Heart right ventricle (tissue), 16 donors: ENCODE measurements at regions not wholly inside any gene's neighbourhood (a gene's known extent, or its start where the extent isn't known, plus 50 kb on each side); places are given as distances from the start of the nearest gene placed in this dataset.

Experiments
- ATAC-seq, 8 donors: fragments of 200-7000 bp; cut with Tn5 transposase; one replicate each; pipeline ENCODE4 v1.9.1; 2020; ENCODE audit warnings: mild to moderate bottlenecking in 8 of 8, moderate library complexity in 8 of 8, moderate number of reproducible peaks in 1 of 8
- DNase-seq, 2 donors: peaks; one replicate each; pipeline ENCODE4 v3.0.0-alpha.2; 2020
- H3K27ac ChIP-seq, 10 donors: fragments of 200-600 bp; sonication (generic) in 2 of 10; one replicate each; pipeline versions ENCODE4 v1.5.0 to v1.8.0; 2020 to 2022; ENCODE audit warnings: mild to moderate bottlenecking in 3 of 10
- H3K27me3 ChIP-seq, 7 donors: fragments of 200-600 bp; one replicate each; pipeline ENCODE4 v1.8.0; 2021 to 2022; ENCODE audit warnings: mild to moderate bottlenecking in 2 of 7
- H3K36me3 ChIP-seq, 9 donors: fragments of 200-600 bp; sonication (generic) in 1 of 9; one replicate each; pipeline versions ENCODE4 v1.5.0 to v1.8.0; 2020 to 2022; ENCODE audit warnings: mild to moderate bottlenecking in 2 of 9
- H3K4me1 ChIP-seq, 9 donors: fragments of 200-600 bp; sonication (generic) in 1 of 9; one replicate each; pipeline versions ENCODE4 v1.5.0 to v1.8.0; 2020 to 2022; ENCODE audit warnings: mild to moderate bottlenecking in 4 of 9
- H3K4me3 ChIP-seq, 10 donors: fragments of 200-600 bp; sonication (generic) in 2 of 10; one replicate each; pipeline versions ENCODE4 v1.5.0 to v1.8.0; 2020 to 2022; ENCODE audit warnings: mild to moderate bottlenecking in 7 of 10, moderate library complexity in 2 of 10
- H3K9me3 ChIP-seq, 11 donors: fragments of 200-600 bp in 10 of 11; sonication (generic) in 2 of 11; one replicate each; pipeline versions ENCODE4 v1.5.0 to v1.8.0; 2013 to 2022; ENCODE audit warnings: mild to moderate bottlenecking in 2 of 11, control low read depth in 1 of 11, moderate library complexity in 1 of 11
- WGBS, 2 donors: extraction: QIAGEN DNeasy Blood & Tissue Kit; methylation state at CpG; one replicate each; pipeline ENCODE4 v1.1.7; 2013; ENCODE audit warnings: inconsistent platforms in 1 of 2; 5-methylcytosine and 5-hydroxymethylcytosine counted together
- intact Hi-C, 10 donors: fragments of 100-400 bp; cut with DNase I; formaldehyde crosslinking; loops; one replicate each; pipeline versions ENCODE4 v1.11.1 to v1.14.2; 2022
- TF ChIP-seq, protein P1 (sequence below), 9 donors: fragments of 200-600 bp; sonication (generic) in 2 of 9; IDR thresholded peaks; one replicate each; pipeline versions ENCODE4 v1.5.0 to v1.8.0; 2021 to 2022; ENCODE audit warnings: antibody characterized with exemption in 9 of 9, mild to moderate bottlenecking in 5 of 9, moderate library complexity in 1 of 9
- donor health status: Arrhythmogenic right ventricular cardiomyopathy.
- donor health status: ischemic (EF 13 %, LVEDD 7.1; RV severe dilation, severe dysfunction).
- donor health status: healthy with polysubstance abuse.
- donor health status: DM: no; HTN: yes; CAD: no.
- donor health status: DM: no; HTN: no; CAD: no.
- donor health status: ischemic (EF 25% LVEDD 6.9; RV normal size, moderate dysfunction).
- donor health status: ischemic (EF 25% LVEDD 5.7; RV mildly dilated, moderate dysfunction).
- donor health status: healthy.
- donor health status: DM: yes; HTN: yes; CAD: no.
- donor health status: Ischemic cardiomyopathy.
- donor health status: ischemic (EF 35%, LVEDD 5.7; RV mildly dilated, moderate dysfunction).
- donor health status: nonischemic (EF 11% LVEDD 7.7; RV severe dilation, severe dysfunction).
- donor health status: DM: yes; HTN: yes; CAD: no.
- donor health status: PGD.
- donor health status: ischemic (EF 29% LVEDD 5.4; RV normal size, mild dysfunction).
- donor health status: nonischemic (EF 23%, LVEDD 6.1; RV moderate dilation, normal function).

DNA sequence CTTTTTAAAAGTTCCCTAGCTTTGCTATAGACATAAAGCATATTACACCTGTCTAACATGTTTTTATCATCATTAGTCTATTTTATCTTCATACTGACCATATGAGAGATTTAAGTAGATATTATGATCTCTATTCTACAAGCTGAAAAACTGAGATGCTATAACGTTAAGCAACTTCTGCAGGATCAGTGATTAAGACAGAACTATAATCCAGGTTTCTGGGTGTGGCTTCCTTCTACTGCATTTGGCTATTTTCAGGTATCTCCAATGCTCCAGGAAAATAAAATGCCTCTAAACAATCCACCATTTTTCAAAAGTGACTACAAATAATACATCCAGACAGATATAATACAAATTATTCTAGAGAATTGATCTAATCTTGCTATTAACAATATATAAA, 53.4 kb downstream of the RGS2 start:
- ATAC-seq (no peak), DNase-seq (no peak)
- no peaks in the 10 kb centered on the region for H3K9me3 ChIP-seq
- H3K27ac ChIP-seq = no peak overlapping the region
- 54 to 72% methylated on average over 1 of the region's 1 CpG for WGBS, 2 donors
- no peak overlapping the region for H3K4me3 ChIP-seq
- TF ChIP-seq, protein P1, sequence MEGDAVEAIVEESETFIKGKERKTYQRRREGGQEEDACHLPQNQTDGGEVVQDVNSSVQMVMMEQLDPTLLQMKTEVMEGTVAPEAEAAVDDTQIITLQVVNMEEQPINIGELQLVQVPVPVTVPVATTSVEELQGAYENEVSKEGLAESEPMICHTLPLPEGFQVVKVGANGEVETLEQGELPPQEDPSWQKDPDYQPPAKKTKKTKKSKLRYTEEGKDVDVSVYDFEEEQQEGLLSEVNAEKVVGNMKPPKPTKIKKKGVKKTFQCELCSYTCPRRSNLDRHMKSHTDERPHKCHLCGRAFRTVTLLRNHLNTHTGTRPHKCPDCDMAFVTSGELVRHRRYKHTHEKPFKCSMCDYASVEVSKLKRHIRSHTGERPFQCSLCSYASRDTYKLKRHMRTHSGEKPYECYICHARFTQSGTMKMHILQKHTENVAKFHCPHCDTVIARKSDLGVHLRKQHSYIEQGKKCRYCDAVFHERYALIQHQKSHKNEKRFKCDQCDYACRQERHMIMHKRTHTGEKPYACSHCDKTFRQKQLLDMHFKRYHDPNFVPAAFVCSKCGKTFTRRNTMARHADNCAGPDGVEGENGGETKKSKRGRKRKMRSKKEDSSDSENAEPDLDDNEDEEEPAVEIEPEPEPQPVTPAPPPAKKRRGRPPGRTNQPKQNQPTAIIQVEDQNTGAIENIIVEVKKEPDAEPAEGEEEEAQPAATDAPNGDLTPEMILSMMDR (IDR thresholded peaks at IDR 0.05) = no peak
- H3K4me1 ChIP-seq = peaks cover 0 to 7% (median 3%) of the 10 kb centered on the region in 9 donors
- no peaks in the 10 kb centered on the region for H3K27me3 ChIP-seq
- intact Hi-C loops = no loop called here
- no peaks in the 10 kb centered on the region for H3K36me3 ChIP-seq

- intact Hi-C loops = no loop called here
- WGBS, 2 donors = 22 to 30% methylated on average over 5 of the region's 5 CpGs
- DNase-seq (no peak), ATAC-seq (peak in 2 of 8 donors; percentile 44 to 51)
- no peaks in the 10 kb centered on the region for H3K9me3 ChIP-seq
- no peak overlapping the region for H3K4me3 ChIP-seq
- peaks cover 0 to 9% (median 3%) of the 10 kb centered on the region in 9 donors for H3K4me1 ChIP-seq
- no peaks in the 10 kb centered on the region for H3K36me3 ChIP-seq
- TF ChIP-seq, protein P1 (IDR thresholded peaks at IDR 0.05) = no peak
- no peaks in the 10 kb centered on the region for H3K27me3 ChIP-seq
- H3K27ac ChIP-seq = peak overlapping the region in 2 of 10 donors; percentile 26 to 32
These were observed 57.5 kb downstream of the RGS2 start for GRCh38 chr1:192866241-192866868.

DNA sequence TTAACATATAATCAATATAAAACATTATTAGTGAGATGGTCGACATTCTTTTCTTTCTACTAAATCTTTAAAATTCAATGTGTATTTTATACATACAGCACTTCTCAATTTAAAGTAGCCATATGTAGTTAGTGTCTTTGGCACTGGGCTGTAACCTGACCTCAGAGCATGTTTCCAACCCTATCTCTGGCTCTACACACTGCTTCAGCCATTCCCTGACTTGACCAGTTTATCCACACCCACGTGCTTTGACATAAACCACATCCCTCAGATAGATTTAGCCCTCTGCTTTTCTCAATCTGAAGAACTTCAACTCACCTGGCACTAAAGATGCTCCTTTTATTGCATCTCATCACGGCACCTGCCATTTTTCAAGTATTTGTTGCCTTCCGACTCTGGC, 58.3 kb downstream of the RGS2 start:
- ATAC-seq (peak in 2 of 8 donors; percentile 55 to 61), DNase-seq (no peak)
- TF ChIP-seq, protein P1 (IDR thresholded peaks at IDR 0.05) = no peak
- no peak overlapping the region for H3K27ac ChIP-seq
- no peaks in the 10 kb centered on the region for H3K36me3 ChIP-seq
- H3K9me3 ChIP-seq = no peaks in the 10 kb centered on the region
- H3K4me1 ChIP-seq = peaks cover 0 to 9% (median 3%) of the 10 kb centered on the region in 9 donors
- WGBS, 2 donors = 80 to 84% methylated on average over 4 of the region's 4 CpGs
- intact Hi-C loops = no loop called here
- no peaks in the 10 kb centered on the region for H3K27me3 ChIP-seq
- no peak overlapping the region for H3K4me3 ChIP-seq

DNA sequence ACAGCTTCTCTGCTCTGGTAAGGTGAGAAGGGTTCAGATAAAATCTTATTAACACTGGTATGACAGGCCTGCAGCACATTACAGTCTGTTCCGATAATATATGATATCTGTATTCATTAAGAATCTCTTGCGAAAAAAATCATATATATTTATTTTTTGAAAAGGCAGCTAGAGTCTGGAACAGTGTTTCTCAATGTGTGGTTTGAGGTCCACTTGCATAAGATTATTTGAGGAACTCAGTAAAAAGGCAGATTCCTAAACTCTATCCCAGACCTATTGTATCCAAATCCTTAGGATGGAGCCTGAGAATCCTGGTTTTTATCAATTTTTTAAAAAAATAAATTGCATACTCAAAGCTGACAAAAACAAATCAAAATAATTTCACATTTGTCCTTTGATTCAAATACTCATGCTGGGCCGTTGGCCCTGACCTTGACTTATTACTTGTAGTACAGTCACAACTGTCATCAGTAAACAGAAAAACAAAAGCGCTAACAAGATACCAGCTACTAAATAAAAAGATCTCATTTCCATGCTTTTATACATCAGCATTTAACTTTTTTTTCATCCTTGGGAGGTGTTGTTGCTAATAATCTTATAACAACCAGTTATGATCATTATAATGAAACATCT, 60.6 kb downstream of the RGS2 start:
- ATAC-seq (no peak), DNase-seq (no peak)
- Histone ChIP-seq H3K4me3 (no peak overlapping the region), H3K27ac (no peak overlapping the region), H3K4me1 (peaks cover 0 to 23% (median 0%) of the 10 kb centered on the region in 9 donors), H3K9me3 (no peaks in the 10 kb centered on the region), H3K36me3 (no peaks in the 10 kb centered on the region), H3K27me3 (no peaks in the 10 kb centered on the region)
- TF ChIP-seq, protein P1 (IDR thresholded peaks at IDR 0.05) = no peak
- intact Hi-C loops = no loop called here
- WGBS, 2 donors = 79 to 89% methylated on average over 4 of the region's 4 CpGs
